Suprapubic skin (tissue), 3 donors: ENCODE measurements at regions not wholly inside any gene's neighbourhood (a gene's known extent, or its start where the extent isn't known, plus 50 kb on each side); places are given as distances from the start of the nearest gene placed in this dataset.

ENCODE experiments used
- POLR2A ChIP-seq, 2 donors: fragments of 450-650 bp; IDR thresholded peaks; one replicate each; pipeline ENCODE4 v1.6.1; 2017; ENCODE audit warnings: antibody characterized with exemption in 2 of 2, mild to moderate bottlenecking in 2 of 2, moderate library complexity in 2 of 2
- TF ChIP-seq, protein P1 (sequence below), 2 donors: fragments of 200-600 bp in 1 of 2; fragments of 450-650 bp in 1 of 2; sonication (generic) in 1 of 2; IDR thresholded peaks; one replicate each; pipeline ENCODE4 v1.5.1; 2016 to 2019; ENCODE audit warnings: antibody characterized with exemption in 2 of 2, mild to moderate bottlenecking in 1 of 2, moderate library complexity in 1 of 2

DNA sequence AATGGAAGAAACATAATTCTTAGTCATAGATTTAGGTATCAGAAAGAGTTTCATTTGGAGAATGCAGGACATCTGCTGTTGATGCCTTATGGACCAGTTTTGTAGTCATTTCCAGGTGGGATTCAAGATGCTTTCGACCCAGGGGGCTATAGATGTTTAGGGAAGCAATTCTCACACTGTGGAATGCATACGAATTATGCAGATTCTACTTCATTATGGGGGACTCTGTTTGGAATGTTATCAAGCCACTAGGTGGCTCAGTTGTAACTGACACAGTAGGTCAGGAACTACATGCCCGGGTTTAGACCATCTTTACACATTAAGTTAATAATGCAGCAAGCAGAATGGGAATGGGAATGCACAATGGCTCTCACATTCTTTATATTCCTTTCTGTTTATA, 1359.8 kb downstream of the ZPLD1 start:
- no peak for TF ChIP-seq POLR2A (IDR thresholded peaks at IDR 0.05)
- TF ChIP-seq, protein P1, sequence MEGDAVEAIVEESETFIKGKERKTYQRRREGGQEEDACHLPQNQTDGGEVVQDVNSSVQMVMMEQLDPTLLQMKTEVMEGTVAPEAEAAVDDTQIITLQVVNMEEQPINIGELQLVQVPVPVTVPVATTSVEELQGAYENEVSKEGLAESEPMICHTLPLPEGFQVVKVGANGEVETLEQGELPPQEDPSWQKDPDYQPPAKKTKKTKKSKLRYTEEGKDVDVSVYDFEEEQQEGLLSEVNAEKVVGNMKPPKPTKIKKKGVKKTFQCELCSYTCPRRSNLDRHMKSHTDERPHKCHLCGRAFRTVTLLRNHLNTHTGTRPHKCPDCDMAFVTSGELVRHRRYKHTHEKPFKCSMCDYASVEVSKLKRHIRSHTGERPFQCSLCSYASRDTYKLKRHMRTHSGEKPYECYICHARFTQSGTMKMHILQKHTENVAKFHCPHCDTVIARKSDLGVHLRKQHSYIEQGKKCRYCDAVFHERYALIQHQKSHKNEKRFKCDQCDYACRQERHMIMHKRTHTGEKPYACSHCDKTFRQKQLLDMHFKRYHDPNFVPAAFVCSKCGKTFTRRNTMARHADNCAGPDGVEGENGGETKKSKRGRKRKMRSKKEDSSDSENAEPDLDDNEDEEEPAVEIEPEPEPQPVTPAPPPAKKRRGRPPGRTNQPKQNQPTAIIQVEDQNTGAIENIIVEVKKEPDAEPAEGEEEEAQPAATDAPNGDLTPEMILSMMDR (IDR thresholded peaks at IDR 0.05): no peak
